ENCODE measurements at regions not wholly inside any gene's neighbourhood (a gene's known extent, or its start where the extent isn't known, plus 50 kb on each side); places are given as distances from the start of the nearest gene placed in this dataset.
"Not testable (repeated sequence)": the region's sequence is repeated elsewhere in the genome, so short reads cannot be mapped to it uniquely, and the experiment has no call there.

DNA sequence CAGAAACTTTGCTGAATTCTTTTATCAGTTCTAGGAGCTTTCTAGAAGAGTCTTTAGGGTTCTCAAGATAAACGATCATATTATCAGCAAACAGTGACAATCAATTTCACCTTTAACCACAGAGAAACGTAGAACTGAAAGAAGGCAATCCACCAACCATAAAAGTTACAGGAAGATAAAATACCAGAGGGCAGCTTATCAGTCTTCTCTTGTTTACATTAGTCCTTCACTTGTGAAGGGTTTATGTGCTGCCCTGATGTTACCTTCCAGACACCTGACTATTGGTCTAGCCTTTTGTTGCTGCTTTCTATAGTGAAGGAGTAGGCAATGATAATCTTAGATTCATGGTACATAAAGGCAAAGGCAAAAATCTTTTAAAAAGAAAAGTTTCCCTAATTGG lies 73.2 kb upstream of the EFCAB3 start:
- no peak overlapping the region for H3K9ac ChIP-seq (ENCODE audit: insufficient read depth in 1 of 2, low read length in 2 of 2)
- DNase-seq: no peak
- 13 to 36% methylated on average over 2 of the region's 2 CpGs for WGBS, 2 donors
- H3K27ac ChIP-seq (ENCODE audit: low read depth in 1 of 2, low read length in 1 of 2): no peak overlapping the region
- no peaks in the 10 kb centered on the region for H3K27me3 ChIP-seq (ENCODE audit: control insufficient read depth in 3 of 3, insufficient read depth in 3 of 3, low read length in 2 of 3)
- no peak overlapping the region for H3K4me3 ChIP-seq
- ATAC-seq (ENCODE audit: insufficient read depth, low FRiP score): no peak
- H3K36me3 ChIP-seq (ENCODE audit: control insufficient read depth in 4 of 4, insufficient read depth in 4 of 4, low read length in 4 of 4): no peaks in the 10 kb centered on the region
- H3K4me1 ChIP-seq (ENCODE audit: control insufficient read depth in 5 of 5, insufficient read depth in 5 of 5, low read length in 5 of 5): no peaks in the 10 kb centered on the region
- no peaks in the 10 kb centered on the region for H3K9me3 ChIP-seq (ENCODE audit: control insufficient read depth in 4 of 4, insufficient read depth in 3 of 4, low read length in 3 of 4)
- no peak for TF ChIP-seq CTCF (IDR thresholded peaks at IDR 0.05; ENCODE audit: control extremely low read depth, extremely low read depth)

- Histone ChIP-seq H3K27me3 (ENCODE audit: control insufficient read depth in 3 of 3, insufficient read depth in 3 of 3, low read length in 2 of 3) (no peaks in the 10 kb centered on the region), H3K9ac (ENCODE audit: insufficient read depth in 1 of 2, low read length in 2 of 2) (no peak overlapping the region), H3K4me1 (ENCODE audit: control insufficient read depth in 5 of 5, insufficient read depth in 5 of 5, low read length in 5 of 5) (no peaks in the 10 kb centered on the region), H3K4me3 (no peak overlapping the region), H3K36me3 (ENCODE audit: control insufficient read depth in 4 of 4, insufficient read depth in 4 of 4, low read length in 4 of 4) (no peaks in the 10 kb centered on the region), H3K27ac (ENCODE audit: low read depth in 1 of 2, low read length in 1 of 2) (no peak overlapping the region), H3K9me3 (ENCODE audit: control insufficient read depth in 4 of 4, insufficient read depth in 3 of 4, low read length in 3 of 4) (peaks cover 0 to 5% (median 0%) of the 10 kb centered on the region in 4 donors)
- no peak for TF ChIP-seq CTCF (IDR thresholded peaks at IDR 0.05; ENCODE audit: control extremely low read depth, extremely low read depth)
- ATAC-seq (ENCODE audit: insufficient read depth, low FRiP score) (no peak), DNase-seq (no peak)
Measured at GRCh38 chr17:62303476-62303875, 76.9 kb upstream of the EFCAB3 start.

GRCh38 chr17:62300697-62301096 lies 79.7 kb upstream of the EFCAB3 start:
- H3K36me3 ChIP-seq (ENCODE audit: control insufficient read depth in 4 of 4, insufficient read depth in 4 of 4, low read length in 4 of 4): no peaks in the 10 kb centered on the region
- no peak for ATAC-seq (ENCODE audit: insufficient read depth, low FRiP score)
- H3K4me3 ChIP-seq: no peak overlapping the region
- TF ChIP-seq CTCF (IDR thresholded peaks at IDR 0.05; ENCODE audit: control extremely low read depth, extremely low read depth): no peak
- H3K9ac ChIP-seq (ENCODE audit: insufficient read depth in 1 of 2, low read length in 2 of 2): no peak overlapping the region
- H3K9me3 ChIP-seq (ENCODE audit: control insufficient read depth in 4 of 4, insufficient read depth in 3 of 4, low read length in 3 of 4): peaks cover 0 to 5% (median 0%) of the 10 kb centered on the region in 4 donors
- H3K27ac ChIP-seq (ENCODE audit: low read depth in 1 of 2, low read length in 1 of 2): no peak overlapping the region
- no peak for DNase-seq
- H3K4me1 ChIP-seq (ENCODE audit: control insufficient read depth in 5 of 5, insufficient read depth in 5 of 5, low read length in 5 of 5): no peaks in the 10 kb centered on the region
- WGBS, 2 donors: 86 to 95% methylated on average over 4 of the region's 4 CpGs
- H3K27me3 ChIP-seq (ENCODE audit: control insufficient read depth in 3 of 3, insufficient read depth in 3 of 3, low read length in 2 of 3): no peaks in the 10 kb centered on the region

GRCh38 chr17:62275290-62275689 lies 105.1 kb upstream of the EFCAB3 start:
- H3K9me3 ChIP-seq (ENCODE audit: control insufficient read depth in 4 of 4, insufficient read depth in 3 of 4, low read length in 3 of 4); H3K27ac ChIP-seq (ENCODE audit: low read depth in 1 of 2, low read length in 1 of 2); H3K4me3 ChIP-seq; H3K36me3 ChIP-seq (ENCODE audit: control insufficient read depth in 4 of 4, insufficient read depth in 4 of 4, low read length in 4 of 4); H3K27me3 ChIP-seq (ENCODE audit: control insufficient read depth in 3 of 3, insufficient read depth in 3 of 3, low read length in 2 of 3); H3K9ac ChIP-seq (ENCODE audit: insufficient read depth in 1 of 2, low read length in 2 of 2); H3K4me1 ChIP-seq (ENCODE audit: control insufficient read depth in 5 of 5, insufficient read depth in 5 of 5, low read length in 5 of 5); ATAC-seq (ENCODE audit: insufficient read depth, low FRiP score); DNase-seq: not testable (repeated sequence)
- WGBS, 2 donors: 95 to 97% methylated on average over 11 to 14 of the region's 14 CpGs

GRCh38 chr17:62268361-62268760 lies 112.0 kb upstream of the EFCAB3 start:
- ATAC-seq (ENCODE audit: insufficient read depth, low FRiP score); DNase-seq; H3K9me3 ChIP-seq (ENCODE audit: control insufficient read depth in 4 of 4, insufficient read depth in 3 of 4, low read length in 3 of 4); H3K36me3 ChIP-seq (ENCODE audit: control insufficient read depth in 4 of 4, insufficient read depth in 4 of 4, low read length in 4 of 4); H3K4me3 ChIP-seq; H3K27me3 ChIP-seq (ENCODE audit: control insufficient read depth in 3 of 3, insufficient read depth in 3 of 3, low read length in 2 of 3); H3K27ac ChIP-seq (ENCODE audit: low read depth in 1 of 2, low read length in 1 of 2); H3K9ac ChIP-seq (ENCODE audit: insufficient read depth in 1 of 2, low read length in 2 of 2); H3K4me1 ChIP-seq (ENCODE audit: control insufficient read depth in 5 of 5, insufficient read depth in 5 of 5, low read length in 5 of 5): not testable (repeated sequence)
- WGBS, 2 donors: 83 to 87% methylated on average over 2 to 8 of the region's 12 CpGs

GRCh38 chr17:62264974-62265373 lies 115.4 kb upstream of the EFCAB3 start:
- H3K9ac ChIP-seq (ENCODE audit: insufficient read depth in 1 of 2, low read length in 2 of 2); H3K27me3 ChIP-seq (ENCODE audit: control insufficient read depth in 3 of 3, insufficient read depth in 3 of 3, low read length in 2 of 3); DNase-seq; H3K4me3 ChIP-seq; H3K9me3 ChIP-seq (ENCODE audit: control insufficient read depth in 4 of 4, insufficient read depth in 3 of 4, low read length in 3 of 4); H3K4me1 ChIP-seq (ENCODE audit: control insufficient read depth in 5 of 5, insufficient read depth in 5 of 5, low read length in 5 of 5); H3K27ac ChIP-seq (ENCODE audit: low read depth in 1 of 2, low read length in 1 of 2); H3K36me3 ChIP-seq (ENCODE audit: control insufficient read depth in 4 of 4, insufficient read depth in 4 of 4, low read length in 4 of 4); ATAC-seq (ENCODE audit: insufficient read depth, low FRiP score): not testable (repeated sequence)
- WGBS, 2 donors: 76 to 83% methylated on average over 1 to 7 of the region's 15 CpGs

Data from lung (tissue), 11 donors.